ENCODE measurements at regions not wholly inside any gene's neighbourhood (a gene's known extent, or its start where the extent isn't known, plus 50 kb on each side); places are given as distances from the start of the nearest gene placed in this dataset.

DNA sequence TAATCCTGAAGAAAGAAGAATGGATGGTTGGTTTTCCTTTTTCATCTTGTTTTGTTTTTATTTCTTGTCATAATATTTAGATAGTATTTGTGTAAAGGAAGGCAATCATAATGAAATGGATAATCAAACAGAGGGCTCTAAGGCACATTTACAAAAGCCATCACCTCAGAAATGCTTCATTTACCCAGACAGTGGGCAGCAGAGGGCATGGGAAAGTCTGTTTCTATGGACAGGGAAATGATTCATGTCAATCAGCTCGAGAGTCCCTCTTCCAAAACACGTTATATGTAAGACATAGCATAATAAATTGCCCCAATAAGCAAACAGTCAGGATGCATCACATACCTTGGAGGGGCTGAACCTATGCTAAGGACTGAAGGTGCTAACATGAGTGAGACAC lies 426.1 kb downstream of the PLPP3 start:
- TF ChIP-seq EZH2 (IDR thresholded peaks at IDR 0.05) (no peak), POLR2AphosphoS5 (IDR thresholded peaks at IDR 0.05; ENCODE audit: borderline replicate concordance, low read depth, low read length) (no peak)
